ENCODE measurements at regions not wholly inside any gene's neighbourhood (a gene's known extent, or its start where the extent isn't known, plus 50 kb on each side); places are given as distances from the start of the nearest gene placed in this dataset.

- H3K4me2 ChIP-seq: no peak overlapping the region
- no TSS peak for BruUV-seq (replicated peaks)
- no peaks in the 10 kb centered on the region for H3F3A ChIP-seq (ENCODE audit: insufficient read depth, low read depth)
- H3K27ac ChIP-seq: no peak overlapping the region
- POLR2A ChIA-PET (ENCODE audit: unreplicated experiment): no interaction called here
- no peak overlapping the region for H2AFZ ChIP-seq
- H3K27me3 ChIP-seq (ENCODE audit: insufficient read depth, low read depth): peaks cover 18% of the 10 kb centered on the region
- no peak overlapping the region for H3K4me3 ChIP-seq
- H3K9me3 ChIP-seq (ENCODE audit: insufficient read depth, low read depth): no peaks in the 10 kb centered on the region
- no peaks in the 10 kb centered on the region for H3K9me2 ChIP-seq (ENCODE audit: insufficient read depth)
- no peaks in the 10 kb centered on the region for H3K4me1 ChIP-seq (replicated peaks; ENCODE audit: insufficient read depth)
- DNase-seq: no peak
- no peaks in the 10 kb centered on the region for H3K79me2 ChIP-seq (ENCODE audit: low read depth)
- CTCF ChIA-PET: no interaction called here
- TF ChIP-seq EZH2 (IDR thresholded peaks at IDR 0.05; ENCODE audit: low read depth) (no peak), CTCF (conservative IDR thresholded peaks at IDR 0.05) (no peak)
- no peaks in the 10 kb centered on the region for H3K36me3 ChIP-seq (ENCODE audit: low read depth)
- H4K20me1 ChIP-seq (ENCODE audit: insufficient read depth): no peaks in the 10 kb centered on the region
- intact Hi-C loops (cut with micrococcal nuclease; ENCODE audit: unreplicated experiment): no loop called here
Observed at GRCh38 chr1:58094221-58094620, 452.3 kb downstream of the OMA1 start.

- BruUV-seq (replicated peaks): no TSS peak
- DNase-seq: no peak
- H3K27ac ChIP-seq: no peak overlapping the region
- H3K4me1 ChIP-seq (replicated peaks; ENCODE audit: insufficient read depth): no peaks in the 10 kb centered on the region
- ChIA-PET CTCF (no interaction called here), POLR2A (ENCODE audit: unreplicated experiment) (no interaction called here)
- no peak for TF ChIP-seq CTCF (conservative IDR thresholded peaks at IDR 0.05)
- no peak for TF ChIP-seq EZH2 (IDR thresholded peaks at IDR 0.05; ENCODE audit: low read depth)
- H3K36me3 ChIP-seq (ENCODE audit: low read depth): no peaks in the 10 kb centered on the region
- peaks cover 42% of the 10 kb centered on the region for H3K27me3 ChIP-seq (ENCODE audit: insufficient read depth, low read depth)
- no peaks in the 10 kb centered on the region for H3F3A ChIP-seq (ENCODE audit: insufficient read depth, low read depth)
- intact Hi-C loops (cut with micrococcal nuclease; ENCODE audit: unreplicated experiment): no loop called here
- H2AFZ ChIP-seq: no peak overlapping the region
- no peaks in the 10 kb centered on the region for H4K20me1 ChIP-seq (ENCODE audit: insufficient read depth)
- H3K4me3 ChIP-seq: no peak overlapping the region
- no peaks in the 10 kb centered on the region for H3K9me3 ChIP-seq (ENCODE audit: insufficient read depth, low read depth)
- H3K79me2 ChIP-seq (ENCODE audit: low read depth): no peaks in the 10 kb centered on the region
- no peak overlapping the region for H3K4me2 ChIP-seq
- no peaks in the 10 kb centered on the region for H3K9me2 ChIP-seq (ENCODE audit: insufficient read depth)
Observed at GRCh38 chr1:58090640-58091039, 455.9 kb downstream of the OMA1 start.

- H3K27ac ChIP-seq: no peak overlapping the region
- H3K4me1 ChIP-seq (replicated peaks; ENCODE audit: insufficient read depth): no peaks in the 10 kb centered on the region
- H3K79me2 ChIP-seq (ENCODE audit: low read depth): no peaks in the 10 kb centered on the region
- no peak overlapping the region for H3K4me2 ChIP-seq
- no peaks in the 10 kb centered on the region for H4K20me1 ChIP-seq (ENCODE audit: insufficient read depth)
- TF ChIP-seq CTCF (conservative IDR thresholded peaks at IDR 0.05): no peak
- no peak for TF ChIP-seq EZH2 (IDR thresholded peaks at IDR 0.05; ENCODE audit: low read depth)
- no TSS peak for BruUV-seq (replicated peaks)
- ChIA-PET CTCF (no interaction called here), POLR2A (ENCODE audit: unreplicated experiment) (no interaction called here)
- no peaks in the 10 kb centered on the region for H3F3A ChIP-seq (ENCODE audit: insufficient read depth, low read depth)
- H3K27me3 ChIP-seq (ENCODE audit: insufficient read depth, low read depth): peaks cover 38% of the 10 kb centered on the region
- H3K4me3 ChIP-seq: no peak overlapping the region
- H3K9me3 ChIP-seq (ENCODE audit: insufficient read depth, low read depth): no peaks in the 10 kb centered on the region
- no peak for DNase-seq
- intact Hi-C loops (cut with micrococcal nuclease; ENCODE audit: unreplicated experiment): no loop called here
- no peak overlapping the region for H2AFZ ChIP-seq
- H3K9me2 ChIP-seq (ENCODE audit: insufficient read depth): no peaks in the 10 kb centered on the region
- no peaks in the 10 kb centered on the region for H3K36me3 ChIP-seq (ENCODE audit: low read depth)
Observed at GRCh38 chr1:58089898-58090534, 456.5 kb downstream of the OMA1 start.

Measured in PC-9 (cell line).